ENCODE measurements at regions not wholly inside any gene's neighbourhood (a gene's known extent, or its start where the extent isn't known, plus 50 kb on each side); places are given as distances from the start of the nearest gene placed in this dataset.

- Histone ChIP-seq H3K36me3 (ENCODE audit: insufficient read depth, low read length) (no peaks in the 10 kb centered on the region), H2AFZ (ENCODE audit: low read depth, low read length) (no peak overlapping the region), H3K79me2 (ENCODE audit: insufficient read depth, low read length) (no peaks in the 10 kb centered on the region), H3K4me2 (ENCODE audit: insufficient read depth, low read length) (no peak overlapping the region), H3K27me3 (ENCODE audit: insufficient read depth, low read length, poor library complexity) (no peaks in the 10 kb centered on the region), H4K20me1 (ENCODE audit: insufficient read depth, low read length) (no peaks in the 10 kb centered on the region), H3K9ac (ENCODE audit: low read depth, low read length) (no peak overlapping the region), H3K9me3 (ENCODE audit: insufficient read depth, low read length, severe bottlenecking) (peaks cover 3% of the 10 kb centered on the region), H3K4me1 (ENCODE audit: insufficient read depth, low read length) (peaks cover 23% of the 10 kb centered on the region), H3K4me3 (ENCODE audit: low read depth in 1 of 2, low read length in 2 of 2) (no peak overlapping the region), H3K27ac (ENCODE audit: low read length) (no peak overlapping the region)
- ATAC-seq (ENCODE audit: insufficient read depth, low read depth) (no peak), DNase-seq (no peak)
- TF ChIP-seq EZH2 (IDR thresholded peaks at IDR 0.05; ENCODE audit: borderline replicate concordance, low read depth, low read length, severe bottlenecking), result no peak
- TF ChIP-seq CTCF (IDR thresholded peaks at IDR 0.05; ENCODE audit: borderline replicate concordance, extremely low read depth, low read length, poor library complexity, severe bottlenecking), result no peak
Measured at GRCh38 chr2:402721-403120, 114.8 kb upstream of the ALKAL2 start.

GRCh38 chr2:402206-402605, 114.3 kb upstream of the ALKAL2 start:
- H3K4me2 ChIP-seq (ENCODE audit: insufficient read depth, low read length), result no peak overlapping the region
- H3K36me3 ChIP-seq (ENCODE audit: insufficient read depth, low read length), result no peaks in the 10 kb centered on the region
- no peaks in the 10 kb centered on the region for H3K27me3 ChIP-seq (ENCODE audit: insufficient read depth, low read length, poor library complexity)
- no peak for ATAC-seq (ENCODE audit: insufficient read depth, low read depth)
- peaks cover 3% of the 10 kb centered on the region for H3K9me3 ChIP-seq (ENCODE audit: insufficient read depth, low read length, severe bottlenecking)
- no peak overlapping the region for H3K27ac ChIP-seq (ENCODE audit: low read length)
- peaks cover 23% of the 10 kb centered on the region for H3K4me1 ChIP-seq (ENCODE audit: insufficient read depth, low read length)
- H3K79me2 ChIP-seq (ENCODE audit: insufficient read depth, low read length), result no peaks in the 10 kb centered on the region
- H4K20me1 ChIP-seq (ENCODE audit: insufficient read depth, low read length), result no peaks in the 10 kb centered on the region
- H3K4me3 ChIP-seq (ENCODE audit: low read depth in 1 of 2, low read length in 2 of 2), result no peak overlapping the region
- no peak overlapping the region for H3K9ac ChIP-seq (ENCODE audit: low read depth, low read length)
- DNase-seq, result no peak
- H2AFZ ChIP-seq (ENCODE audit: low read depth, low read length), result no peak overlapping the region
- TF ChIP-seq CTCF (IDR thresholded peaks at IDR 0.05; ENCODE audit: borderline replicate concordance, extremely low read depth, low read length, poor library complexity, severe bottlenecking) (no peak), EZH2 (IDR thresholded peaks at IDR 0.05; ENCODE audit: borderline replicate concordance, low read depth, low read length, severe bottlenecking) (no peak)

- Histone ChIP-seq H3K9me3 (ENCODE audit: insufficient read depth, low read length, severe bottlenecking) (peaks cover 3% of the 10 kb centered on the region), H3K79me2 (ENCODE audit: insufficient read depth, low read length) (no peaks in the 10 kb centered on the region), H4K20me1 (ENCODE audit: insufficient read depth, low read length) (no peaks in the 10 kb centered on the region), H3K4me2 (ENCODE audit: insufficient read depth, low read length) (no peak overlapping the region), H3K4me3 (ENCODE audit: low read depth in 1 of 2, low read length in 2 of 2) (no peak overlapping the region), H3K36me3 (ENCODE audit: insufficient read depth, low read length) (no peaks in the 10 kb centered on the region), H3K4me1 (ENCODE audit: insufficient read depth, low read length) (peaks cover 23% of the 10 kb centered on the region), H2AFZ (ENCODE audit: low read depth, low read length) (no peak overlapping the region), H3K27me3 (ENCODE audit: insufficient read depth, low read length, poor library complexity) (no peaks in the 10 kb centered on the region), H3K27ac (ENCODE audit: low read length) (0 out of 2 replicates have a peak overlapping the region, but pooled peaks have one; percentile 40), H3K9ac (ENCODE audit: low read depth, low read length) (no peak overlapping the region)
- no peak for TF ChIP-seq EZH2 (IDR thresholded peaks at IDR 0.05; ENCODE audit: borderline replicate concordance, low read depth, low read length, severe bottlenecking)
- TF ChIP-seq CTCF (IDR thresholded peaks at IDR 0.05; ENCODE audit: borderline replicate concordance, extremely low read depth, low read length, poor library complexity, severe bottlenecking), result no peak
- DNase-seq, result peak; percentile 55
- ATAC-seq (ENCODE audit: insufficient read depth, low read depth), result peak; percentile 43; the same call in 1 of the 3 replicates
Measured at GRCh38 chr2:401019-401679, 113.3 kb upstream of the ALKAL2 start.
